ENCODE measurements at regions not wholly inside any gene's neighbourhood (a gene's known extent, or its start where the extent isn't known, plus 50 kb on each side); places are given as distances from the start of the nearest gene placed in this dataset.

DNA sequence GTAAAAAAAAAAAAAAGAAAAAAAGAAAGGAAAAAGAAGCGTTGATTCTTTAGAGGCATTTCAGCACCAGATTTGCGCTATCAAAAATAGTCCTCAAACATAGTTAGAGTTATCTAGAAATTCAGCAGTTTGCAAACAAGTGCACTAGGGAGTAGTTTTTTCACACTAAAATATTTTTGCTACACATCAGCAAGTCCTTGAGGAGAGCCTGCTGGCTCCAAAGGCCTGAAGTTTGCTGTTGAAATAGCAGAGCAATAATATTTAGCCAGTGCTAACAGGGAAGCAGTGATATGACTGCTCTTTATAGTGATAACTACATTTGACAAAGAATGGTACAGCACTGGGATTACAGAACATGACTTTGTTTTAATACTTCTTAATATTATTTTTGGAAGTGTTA lies 472.2 kb downstream of the PCDH7 start:
- no peak for TF ChIP-seq TOX (CRISPR knock-in tag; IDR thresholded peaks at IDR 0.05; ENCODE audit: borderline replicate concordance)
- TF ChIP-seq OSR1 (CRISPR knock-in tag; IDR thresholded peaks at IDR 0.05), result no peak
- TF ChIP-seq ARNTL (CRISPR knock-in tag; IDR thresholded peaks at IDR 0.05; ENCODE audit: borderline replicate concordance, low read depth), result no peak
- TF ChIP-seq, protein P1, sequence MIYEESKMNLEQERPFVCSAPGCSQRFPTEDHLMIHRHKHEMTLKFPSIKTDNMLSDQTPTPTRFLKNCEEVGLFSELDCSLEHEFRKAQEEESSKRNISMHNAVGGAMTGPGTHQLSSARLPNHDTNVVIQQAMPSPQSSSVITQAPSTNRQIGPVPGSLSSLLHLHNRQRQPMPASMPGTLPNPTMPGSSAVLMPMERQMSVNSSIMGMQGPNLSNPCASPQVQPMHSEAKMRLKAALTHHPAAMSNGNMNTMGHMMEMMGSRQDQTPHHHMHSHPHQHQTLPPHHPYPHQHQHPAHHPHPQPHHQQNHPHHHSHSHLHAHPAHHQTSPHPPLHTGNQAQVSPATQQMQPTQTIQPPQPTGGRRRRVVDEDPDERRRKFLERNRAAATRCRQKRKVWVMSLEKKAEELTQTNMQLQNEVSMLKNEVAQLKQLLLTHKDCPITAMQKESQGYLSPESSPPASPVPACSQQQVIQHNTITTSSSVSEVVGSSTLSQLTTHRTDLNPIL (CRISPR knock-in tag; IDR thresholded peaks at IDR 0.05; ENCODE audit: low read depth), result no peak
- no peak for TF ChIP-seq ZNF70 (CRISPR knock-in tag; IDR thresholded peaks at IDR 0.05)
- no peak for TF ChIP-seq ZFP3 (CRISPR knock-in tag; IDR thresholded peaks at IDR 0.05)
- no peak for TF ChIP-seq ZNF8 (CRISPR knock-in tag; IDR thresholded peaks at IDR 0.05)
- TF ChIP-seq, protein P2, sequence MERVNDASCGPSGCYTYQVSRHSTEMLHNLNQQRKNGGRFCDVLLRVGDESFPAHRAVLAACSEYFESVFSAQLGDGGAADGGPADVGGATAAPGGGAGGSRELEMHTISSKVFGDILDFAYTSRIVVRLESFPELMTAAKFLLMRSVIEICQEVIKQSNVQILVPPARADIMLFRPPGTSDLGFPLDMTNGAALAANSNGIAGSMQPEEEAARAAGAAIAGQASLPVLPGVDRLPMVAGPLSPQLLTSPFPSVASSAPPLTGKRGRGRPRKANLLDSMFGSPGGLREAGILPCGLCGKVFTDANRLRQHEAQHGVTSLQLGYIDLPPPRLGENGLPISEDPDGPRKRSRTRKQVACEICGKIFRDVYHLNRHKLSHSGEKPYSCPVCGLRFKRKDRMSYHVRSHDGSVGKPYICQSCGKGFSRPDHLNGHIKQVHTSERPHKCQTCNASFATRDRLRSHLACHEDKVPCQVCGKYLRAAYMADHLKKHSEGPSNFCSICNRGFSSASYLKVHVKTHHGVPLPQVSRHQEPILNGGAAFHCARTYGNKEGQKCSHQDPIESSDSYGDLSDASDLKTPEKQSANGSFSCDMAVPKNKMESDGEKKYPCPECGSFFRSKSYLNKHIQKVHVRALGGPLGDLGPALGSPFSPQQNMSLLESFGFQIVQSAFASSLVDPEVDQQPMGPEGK (CRISPR knock-in tag; IDR thresholded peaks at IDR 0.05; ENCODE audit: borderline replicate concordance), result no peak
- TF ChIP-seq ZFP30 (CRISPR knock-in tag; IDR thresholded peaks at IDR 0.05), result no peak

All from SK-N-SH treated with all-trans-retinoic acid at 6 μM for 48 hours (cell line).